ENCODE measurements at regions not wholly inside any gene's neighbourhood (a gene's known extent, or its start where the extent isn't known, plus 50 kb on each side); places are given as distances from the start of the nearest gene placed in this dataset.

DNA sequence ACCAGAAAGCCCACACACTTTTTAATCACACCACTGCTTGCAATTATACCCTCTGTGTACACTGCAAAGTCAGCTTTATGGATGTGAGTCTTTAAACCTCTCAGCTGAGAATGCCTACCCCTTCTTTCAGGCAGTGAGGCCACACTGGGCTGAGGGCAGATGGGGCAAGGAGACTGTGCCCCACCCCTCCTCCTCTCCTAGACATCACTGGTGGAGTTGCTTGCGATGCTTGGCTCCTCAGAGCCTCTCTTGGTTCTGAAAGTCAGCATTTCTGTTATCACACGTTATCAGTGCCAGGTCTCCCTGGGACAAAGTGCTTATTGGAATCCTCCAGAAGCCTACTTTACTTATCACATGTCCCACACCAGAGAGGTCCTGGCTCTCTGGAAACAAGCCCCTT lies 128.2 kb downstream of the ZNF621 start:
- H3K4me1 Mint-ChIP-seq (ENCODE audit: low read depth), result no peaks in the 10 kb centered on the region
- H3K36me3 Mint-ChIP-seq (ENCODE audit: insufficient read depth), result no peaks in the 10 kb centered on the region
- TF ChIP-seq, protein P1, sequence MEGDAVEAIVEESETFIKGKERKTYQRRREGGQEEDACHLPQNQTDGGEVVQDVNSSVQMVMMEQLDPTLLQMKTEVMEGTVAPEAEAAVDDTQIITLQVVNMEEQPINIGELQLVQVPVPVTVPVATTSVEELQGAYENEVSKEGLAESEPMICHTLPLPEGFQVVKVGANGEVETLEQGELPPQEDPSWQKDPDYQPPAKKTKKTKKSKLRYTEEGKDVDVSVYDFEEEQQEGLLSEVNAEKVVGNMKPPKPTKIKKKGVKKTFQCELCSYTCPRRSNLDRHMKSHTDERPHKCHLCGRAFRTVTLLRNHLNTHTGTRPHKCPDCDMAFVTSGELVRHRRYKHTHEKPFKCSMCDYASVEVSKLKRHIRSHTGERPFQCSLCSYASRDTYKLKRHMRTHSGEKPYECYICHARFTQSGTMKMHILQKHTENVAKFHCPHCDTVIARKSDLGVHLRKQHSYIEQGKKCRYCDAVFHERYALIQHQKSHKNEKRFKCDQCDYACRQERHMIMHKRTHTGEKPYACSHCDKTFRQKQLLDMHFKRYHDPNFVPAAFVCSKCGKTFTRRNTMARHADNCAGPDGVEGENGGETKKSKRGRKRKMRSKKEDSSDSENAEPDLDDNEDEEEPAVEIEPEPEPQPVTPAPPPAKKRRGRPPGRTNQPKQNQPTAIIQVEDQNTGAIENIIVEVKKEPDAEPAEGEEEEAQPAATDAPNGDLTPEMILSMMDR (IDR thresholded peaks at IDR 0.05; ENCODE audit: unreplicated experiment), result no peak
- DNase-seq (ENCODE audit: low spot score, unreplicated experiment), result no peak
- no peaks in the 10 kb centered on the region for H3K9me3 Mint-ChIP-seq (ENCODE audit: low read depth)
- H3K27me3 Mint-ChIP-seq, result peaks cover 9% of the 10 kb centered on the region
- H3K27ac Mint-ChIP-seq, result no peak overlapping the region
- H3K4me3 Mint-ChIP-seq (ENCODE audit: low read depth), result no peak overlapping the region

DNA sequence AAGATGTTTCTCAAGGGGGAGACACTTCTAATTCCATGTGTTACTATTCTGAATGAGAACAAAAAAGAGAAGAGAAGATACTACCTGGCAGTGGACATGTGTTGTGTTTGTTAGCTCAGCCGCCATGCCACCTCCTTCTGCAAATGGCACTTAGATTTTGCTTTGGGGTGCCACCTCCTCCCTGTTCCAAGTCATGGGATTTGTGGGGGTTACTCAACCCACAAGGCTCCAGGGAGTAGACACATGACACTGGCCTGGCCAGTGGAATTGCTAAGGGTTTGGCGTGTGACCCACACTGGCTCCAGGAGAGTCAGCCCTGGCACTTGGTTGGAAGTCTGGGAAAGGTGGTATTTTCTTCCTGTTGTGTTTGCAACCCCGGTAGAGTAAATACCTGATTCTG lies 129.1 kb downstream of the ZNF621 start:
- H3K4me1 Mint-ChIP-seq (ENCODE audit: low read depth), result no peaks in the 10 kb centered on the region
- H3K27me3 Mint-ChIP-seq, result peaks cover 14% of the 10 kb centered on the region
- H3K27ac Mint-ChIP-seq, result no peak overlapping the region
- no peak overlapping the region for H3K4me3 Mint-ChIP-seq (ENCODE audit: low read depth)
- no peaks in the 10 kb centered on the region for H3K9me3 Mint-ChIP-seq (ENCODE audit: low read depth)
- TF ChIP-seq, protein P1 (IDR thresholded peaks at IDR 0.05; ENCODE audit: unreplicated experiment), result no peak
- no peaks in the 10 kb centered on the region for H3K36me3 Mint-ChIP-seq (ENCODE audit: insufficient read depth)
- DNase-seq (ENCODE audit: low spot score, unreplicated experiment), result no peak

DNA sequence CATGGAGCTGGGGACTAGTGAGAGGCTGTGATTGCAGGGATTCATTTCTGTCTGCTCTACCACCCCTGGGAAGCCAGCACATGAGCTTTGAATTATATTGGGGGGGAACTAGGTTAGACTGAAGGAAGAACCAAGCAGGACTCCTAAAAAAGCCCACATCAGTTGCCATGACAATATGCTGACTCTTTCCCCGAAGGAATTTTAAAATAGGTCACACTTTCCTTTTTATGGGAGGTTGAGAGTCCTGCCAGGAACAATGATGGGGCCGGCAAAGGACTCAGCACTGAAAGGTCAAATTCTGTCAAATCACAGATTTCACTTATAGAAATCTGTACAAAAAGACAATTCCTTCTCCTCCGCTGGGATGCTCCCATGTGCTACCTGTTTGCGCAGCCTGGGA lies 130.8 kb downstream of the ZNF621 start:
- H3K9me3 Mint-ChIP-seq (ENCODE audit: low read depth), result no peaks in the 10 kb centered on the region
- H3K27ac Mint-ChIP-seq, result no peak overlapping the region
- H3K27me3 Mint-ChIP-seq, result peaks cover 14% of the 10 kb centered on the region
- no peaks in the 10 kb centered on the region for H3K4me1 Mint-ChIP-seq (ENCODE audit: low read depth)
- no peak overlapping the region for H3K4me3 Mint-ChIP-seq (ENCODE audit: low read depth)
- DNase-seq (ENCODE audit: low spot score, unreplicated experiment), result no peak
- TF ChIP-seq, protein P1 (IDR thresholded peaks at IDR 0.05; ENCODE audit: unreplicated experiment), result no peak
- H3K36me3 Mint-ChIP-seq (ENCODE audit: insufficient read depth), result no peaks in the 10 kb centered on the region

DNA sequence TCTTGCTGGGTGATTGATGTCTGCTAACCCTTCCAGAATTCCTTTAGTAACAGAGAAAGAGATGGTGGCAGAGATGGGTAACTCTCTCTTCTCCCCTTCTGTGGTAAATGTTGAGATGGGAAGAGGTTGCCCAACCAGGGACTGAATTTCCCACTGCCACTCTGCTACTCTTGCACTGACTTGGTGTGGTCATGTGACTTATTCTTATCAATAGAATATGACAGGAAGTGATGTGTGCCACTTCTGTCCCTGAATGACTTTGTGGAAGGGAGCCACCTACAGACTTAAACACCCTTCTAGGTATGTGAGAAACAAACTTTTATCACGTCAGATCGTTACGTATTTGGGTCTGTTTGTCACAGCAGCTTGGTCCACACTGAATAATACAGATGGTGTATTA lies 132.9 kb downstream of the ZNF621 start:
- H3K36me3 Mint-ChIP-seq (ENCODE audit: insufficient read depth), result no peaks in the 10 kb centered on the region
- no peaks in the 10 kb centered on the region for H3K4me1 Mint-ChIP-seq (ENCODE audit: low read depth)
- H3K4me3 Mint-ChIP-seq (ENCODE audit: low read depth), result no peak overlapping the region
- no peak for DNase-seq (ENCODE audit: low spot score, unreplicated experiment)
- H3K27me3 Mint-ChIP-seq, result peaks cover 14% of the 10 kb centered on the region
- no peak overlapping the region for H3K27ac Mint-ChIP-seq
- H3K9me3 Mint-ChIP-seq (ENCODE audit: low read depth), result no peaks in the 10 kb centered on the region
- TF ChIP-seq, protein P1 (IDR thresholded peaks at IDR 0.05; ENCODE audit: unreplicated experiment), result no peak

DNA sequence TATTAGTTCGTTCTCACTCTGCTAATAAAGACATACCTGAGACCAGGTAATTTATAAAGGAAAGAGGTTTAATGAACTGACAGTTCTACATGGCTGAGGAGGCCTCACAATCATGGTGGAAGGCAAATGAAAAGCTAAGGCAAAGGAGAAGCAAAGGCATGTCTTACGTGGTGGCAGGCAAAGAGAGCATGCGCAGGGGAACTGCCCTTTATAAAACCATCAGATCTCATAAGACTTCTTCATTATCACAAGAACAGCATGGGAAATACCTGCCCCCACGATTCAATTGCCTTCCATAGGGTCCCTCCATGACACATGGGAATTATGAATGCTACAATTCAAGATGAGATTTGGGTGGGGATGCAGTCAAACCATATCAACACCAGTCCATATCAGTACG lies 133.5 kb downstream of the ZNF621 start:
- DNase-seq (ENCODE audit: low spot score, unreplicated experiment), result no peak
- Mint-ChIP-seq H3K27me3 (peaks cover 14% of the 10 kb centered on the region), H3K9me3 (ENCODE audit: low read depth) (no peaks in the 10 kb centered on the region), H3K36me3 (ENCODE audit: insufficient read depth) (no peaks in the 10 kb centered on the region), H3K4me1 (ENCODE audit: low read depth) (no peaks in the 10 kb centered on the region), H3K27ac (no peak overlapping the region), H3K4me3 (ENCODE audit: low read depth) (no peak overlapping the region)
- TF ChIP-seq, protein P1 (IDR thresholded peaks at IDR 0.05; ENCODE audit: unreplicated experiment), result no peak

Measured in progenitor cell of endocrine pancreas (in vitro differentiated cells).